GM18511 (cell line): ENCODE measurements at regions not wholly inside any gene's neighbourhood (a gene's known extent, or its start where the extent isn't known, plus 50 kb on each side); places are given as distances from the start of the nearest gene placed in this dataset.

Experiments
- ATAC-seq: cut with Tn5 transposase; IDR thresholded peaks from one replicate; pipeline ENCODE4 v1.9.1; 2021; ENCODE audit warnings: mild to moderate bottlenecking, moderate library complexity; ENCODE audit not compliant: unreplicated experiment

DNA sequence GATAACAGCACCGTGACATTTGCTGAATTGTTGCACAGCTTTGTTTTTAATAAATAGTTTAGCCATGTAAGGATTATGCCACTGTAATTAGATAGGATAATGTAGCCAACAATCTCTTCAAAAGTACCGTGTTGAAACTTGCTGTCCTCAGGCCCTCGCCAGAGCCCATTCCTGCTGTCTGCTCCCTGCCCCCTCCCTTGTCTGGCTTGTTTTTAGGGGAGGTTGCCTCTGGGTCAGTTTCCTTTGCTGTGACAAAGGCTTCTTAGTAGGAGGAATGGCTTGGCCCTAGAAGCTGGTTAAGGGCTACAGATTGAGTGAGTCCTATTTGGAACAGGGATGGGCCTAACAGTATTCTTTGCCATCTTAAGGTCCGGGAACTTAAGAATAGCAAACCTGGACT, 107.9 kb downstream of the LMO4 start:
- ATAC-seq: no peak

DNA sequence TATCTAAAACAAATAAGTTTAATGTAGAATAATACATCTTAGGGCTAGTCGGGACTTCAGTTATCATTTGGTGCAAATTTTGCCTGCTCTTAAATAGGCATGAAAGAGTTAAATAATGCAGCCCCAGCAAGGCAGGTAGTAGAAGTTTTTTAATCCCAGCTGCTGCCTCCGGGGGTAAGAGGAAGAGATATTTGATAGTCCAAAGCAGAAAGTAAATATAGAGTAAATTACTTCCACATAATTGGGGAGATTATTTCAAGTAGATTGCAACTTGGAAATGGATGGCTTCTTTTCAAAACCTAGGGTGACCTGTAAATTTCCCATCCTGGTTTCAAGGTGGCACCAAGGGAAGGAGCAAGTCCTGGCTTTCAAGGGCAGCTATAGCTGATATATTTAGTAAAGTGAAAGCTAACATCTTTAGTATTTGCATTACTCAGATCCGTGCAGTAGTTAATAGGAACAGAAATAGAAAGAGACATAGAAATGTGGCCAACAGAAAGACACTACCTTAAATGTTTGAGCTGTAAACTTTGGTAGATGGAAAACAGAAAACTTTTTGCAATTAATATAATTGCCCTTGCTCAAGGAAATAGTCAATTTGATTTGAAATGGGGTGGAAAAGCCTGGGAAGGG, 109.1 kb downstream of the LMO4 start:
- ATAC-seq: peak; percentile 91

DNA sequence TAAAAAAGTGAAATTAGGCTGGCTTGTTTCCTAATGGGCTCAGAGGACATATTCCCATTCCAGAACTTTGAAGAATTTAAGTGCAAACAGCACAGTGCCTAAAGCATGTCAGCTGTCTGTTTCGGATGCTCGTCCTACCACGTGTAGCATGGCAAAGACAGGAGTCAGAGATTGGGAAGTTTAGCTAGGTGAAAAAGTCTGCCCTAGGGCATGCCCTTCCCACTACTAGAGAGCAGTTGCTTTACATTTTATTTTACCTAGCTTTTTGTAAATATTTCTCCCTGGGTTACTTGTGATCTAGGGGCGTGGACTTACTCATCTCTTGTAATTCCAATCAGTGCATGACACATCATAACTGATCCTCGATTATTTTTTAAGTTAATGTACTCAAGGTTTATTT, 111.1 kb downstream of the LMO4 start:
- no peak for ATAC-seq

DNA sequence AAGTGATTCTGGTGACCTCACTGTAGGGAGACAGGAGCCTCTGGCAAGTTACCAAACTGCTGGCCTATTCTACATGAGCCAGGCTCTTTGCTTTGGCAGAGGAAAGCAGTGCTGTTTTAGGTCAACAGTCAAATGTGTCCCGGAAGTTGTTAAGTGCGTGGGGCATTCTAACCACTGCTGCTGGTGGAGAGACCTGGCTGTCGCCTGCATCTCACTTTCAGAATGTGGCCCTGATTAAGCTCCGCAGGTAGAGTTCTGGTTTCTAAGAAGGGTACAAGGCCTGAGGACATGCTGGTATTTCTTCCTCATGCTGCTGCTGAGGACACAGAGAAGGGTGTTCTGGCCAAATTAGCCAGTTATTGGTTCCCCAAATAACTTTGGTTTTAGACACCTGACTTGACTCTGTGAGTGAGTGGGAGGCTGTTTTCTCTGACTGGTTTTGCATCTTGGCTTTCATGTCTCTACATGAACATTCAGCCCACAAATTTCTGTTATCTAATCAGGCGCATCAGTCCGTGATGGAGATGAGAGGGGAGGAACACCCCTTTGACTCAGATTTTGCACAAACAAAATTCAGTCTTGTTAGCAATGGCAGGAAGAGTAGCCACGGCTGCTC, 120.8 kb downstream of the LMO4 start:
- ATAC-seq: peak; percentile 90

DNA sequence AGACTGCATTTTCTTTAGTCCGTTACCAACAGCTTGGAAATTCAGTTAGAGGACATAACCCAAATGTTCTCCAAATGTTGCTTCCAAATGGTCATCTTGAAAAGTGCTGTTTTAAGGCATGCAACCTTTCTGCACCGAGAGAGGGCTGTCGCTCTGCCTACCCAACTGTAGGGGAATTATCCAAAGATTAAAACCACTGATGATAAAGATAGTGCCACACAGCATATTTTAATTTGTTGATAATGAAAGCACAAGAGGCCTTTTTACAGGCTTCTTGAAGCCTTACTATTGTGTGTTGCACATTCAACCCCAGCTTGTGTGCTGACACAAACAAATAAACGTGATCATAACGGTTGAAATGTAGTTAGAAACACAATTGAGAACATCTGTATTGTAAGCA, 121.5 kb downstream of the LMO4 start:
- no peak for ATAC-seq

DNA sequence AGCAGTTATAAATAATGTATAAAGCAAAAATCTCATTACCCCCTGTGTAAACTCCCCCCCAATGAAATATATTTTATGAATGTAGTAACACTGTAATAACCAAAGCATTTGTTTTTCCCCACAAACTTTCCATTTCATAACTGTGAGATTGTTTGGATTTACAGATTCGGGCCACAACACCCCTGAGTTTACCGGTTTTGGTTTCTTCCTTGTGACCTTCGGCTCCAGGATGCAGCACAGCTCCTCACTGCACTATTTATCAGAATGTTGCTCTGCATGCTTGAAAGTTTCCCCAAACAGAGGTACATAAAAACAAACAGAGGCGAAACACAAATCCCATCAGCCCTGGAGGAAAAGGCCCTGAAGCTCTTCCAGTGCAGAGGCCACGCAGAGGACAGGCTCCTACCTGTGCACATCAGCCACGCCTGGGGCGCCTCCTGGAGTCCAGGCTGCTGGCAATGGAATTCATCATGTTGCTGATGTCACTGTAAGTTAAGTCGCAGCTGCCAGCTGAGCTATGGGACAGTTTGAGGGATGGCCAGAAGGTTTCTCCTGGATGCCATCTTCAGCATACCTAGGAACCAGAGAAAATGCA, 122.0 kb downstream of the LMO4 start:
- no peak for ATAC-seq

DNA sequence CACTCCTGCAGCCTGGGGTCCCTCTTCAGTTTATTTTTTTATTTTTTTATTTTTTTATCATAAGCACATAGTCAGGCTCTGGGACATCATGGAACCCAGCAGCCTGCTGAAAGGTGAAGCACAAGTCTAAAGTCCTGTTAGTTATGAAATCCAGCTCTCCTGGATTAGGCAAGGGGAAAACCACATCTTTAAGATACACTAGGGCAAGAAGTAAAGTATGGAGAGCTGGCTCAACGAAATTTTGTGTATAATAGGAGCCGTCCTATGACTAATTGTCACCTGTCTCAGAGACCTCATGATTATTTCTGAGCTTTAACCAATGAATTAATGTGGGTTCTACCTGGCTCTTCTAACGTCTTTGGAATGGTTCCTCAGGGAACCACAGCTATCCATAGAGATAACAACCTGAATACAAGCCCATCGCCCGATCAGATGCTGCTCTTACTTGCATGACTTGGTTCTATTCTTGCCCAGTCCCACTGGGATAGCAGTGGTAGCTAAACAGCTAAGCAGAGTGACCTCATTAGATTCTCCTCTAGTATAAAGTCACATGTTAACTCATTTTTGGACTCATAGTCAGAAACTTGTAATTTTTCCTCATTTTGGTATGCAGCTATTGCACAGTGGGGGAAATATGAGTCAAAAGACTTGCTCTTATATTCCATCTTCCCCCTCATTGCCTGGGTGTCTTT, 122.7 kb downstream of the LMO4 start:
- no peak for ATAC-seq

DNA sequence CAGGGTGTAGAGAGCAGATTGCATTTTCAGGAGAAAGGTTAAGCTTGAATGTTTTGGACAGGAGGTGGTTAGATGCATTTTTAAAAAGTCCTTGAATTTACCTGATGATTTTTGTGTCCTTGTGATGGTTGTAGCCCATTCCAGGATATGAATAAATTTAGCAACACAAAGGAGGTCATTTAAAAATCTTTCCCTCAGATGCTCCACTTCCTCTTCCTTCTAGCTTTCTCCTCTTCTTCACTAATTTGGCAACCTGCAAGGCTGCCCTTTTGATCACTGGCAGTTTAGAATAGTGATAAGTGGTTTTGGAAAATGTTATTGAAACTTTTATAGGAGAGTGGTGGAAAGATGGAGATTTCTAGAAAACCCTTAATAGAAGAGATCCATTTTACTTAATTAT, 124.0 kb downstream of the LMO4 start:
- ATAC-seq: no peak

DNA sequence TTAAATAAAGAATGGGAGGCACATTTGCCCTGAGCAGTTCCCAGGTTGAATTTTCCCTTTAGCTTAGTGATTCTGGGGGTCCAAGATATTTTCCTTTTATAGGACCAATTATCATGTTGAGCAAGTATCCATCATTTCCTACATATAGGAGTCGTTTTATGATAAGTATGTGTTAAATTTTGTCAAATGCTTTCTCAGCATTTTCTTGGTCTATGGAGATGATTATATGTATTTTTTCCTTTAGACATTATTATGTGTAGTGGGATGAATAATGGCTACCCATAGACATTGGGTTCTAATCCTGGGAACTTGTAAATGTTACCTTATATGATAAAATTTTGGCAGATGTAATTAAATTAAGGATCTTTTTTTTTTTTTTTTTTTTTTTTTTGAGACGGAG, 128.7 kb downstream of the LMO4 start:
- no peak for ATAC-seq

DNA sequence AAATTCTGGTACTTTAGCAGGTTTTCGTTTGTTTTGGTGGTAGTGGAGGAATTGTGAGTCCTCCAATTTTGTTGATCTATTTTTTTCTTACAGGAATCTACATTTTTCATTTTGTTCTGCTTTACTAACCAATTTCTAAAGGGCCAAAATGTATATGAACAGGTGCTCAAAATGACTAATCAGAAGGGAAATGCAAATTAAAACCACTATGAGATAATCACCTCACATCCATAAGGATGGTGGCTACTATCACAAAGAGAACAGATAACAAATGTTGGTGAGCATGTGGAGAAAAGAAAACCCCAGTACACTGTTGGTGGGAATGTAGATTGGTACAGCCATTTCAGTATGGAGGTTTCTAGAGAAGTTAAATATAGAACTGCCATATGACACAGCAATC, 134.2 kb downstream of the LMO4 start:
- peak; percentile 41 for ATAC-seq

DNA sequence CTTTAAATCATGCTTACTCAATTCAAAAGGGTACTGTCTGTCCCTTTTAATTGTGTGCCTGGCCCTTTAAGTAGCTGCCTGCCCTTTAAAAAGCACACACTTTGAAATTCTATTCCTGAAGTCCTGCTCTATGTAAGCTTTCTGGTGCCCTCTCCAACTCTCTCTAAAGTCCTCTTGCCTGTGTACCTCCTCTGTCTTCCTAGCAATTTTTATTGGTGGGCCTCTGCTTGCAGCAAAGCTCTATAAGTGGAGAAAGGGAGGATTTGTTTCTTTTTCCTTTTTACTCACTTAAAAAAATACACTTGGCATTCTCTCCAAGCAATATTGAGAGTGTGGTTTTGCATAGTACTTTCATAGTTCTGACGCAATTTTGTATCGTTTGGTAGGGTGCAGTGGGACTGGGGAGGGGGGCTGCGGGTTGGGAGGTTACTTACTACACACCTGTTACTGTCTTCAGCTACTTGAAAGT, 135.4 kb downstream of the LMO4 start:
- peak; percentile 67 for ATAC-seq

DNA sequence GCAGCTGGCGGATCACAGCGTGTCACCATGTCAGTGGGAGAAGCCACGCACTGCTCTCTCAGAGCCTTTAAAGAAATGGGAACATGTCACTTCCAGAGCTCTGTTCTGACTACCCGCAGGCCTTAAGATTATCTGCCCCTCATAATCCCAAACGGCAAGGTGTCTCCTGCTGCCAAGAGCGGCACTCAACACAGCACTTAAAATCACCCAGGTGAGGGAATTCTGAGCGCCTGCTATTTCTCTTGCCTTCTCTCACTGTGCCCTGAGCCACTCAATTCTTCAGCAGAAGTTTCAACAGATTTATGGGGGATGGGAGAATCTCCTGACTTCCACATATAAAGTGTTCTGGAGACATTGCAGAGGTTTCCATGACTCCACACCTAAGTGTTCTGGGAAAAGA, 137.9 kb downstream of the LMO4 start:
- ATAC-seq: no peak

DNA sequence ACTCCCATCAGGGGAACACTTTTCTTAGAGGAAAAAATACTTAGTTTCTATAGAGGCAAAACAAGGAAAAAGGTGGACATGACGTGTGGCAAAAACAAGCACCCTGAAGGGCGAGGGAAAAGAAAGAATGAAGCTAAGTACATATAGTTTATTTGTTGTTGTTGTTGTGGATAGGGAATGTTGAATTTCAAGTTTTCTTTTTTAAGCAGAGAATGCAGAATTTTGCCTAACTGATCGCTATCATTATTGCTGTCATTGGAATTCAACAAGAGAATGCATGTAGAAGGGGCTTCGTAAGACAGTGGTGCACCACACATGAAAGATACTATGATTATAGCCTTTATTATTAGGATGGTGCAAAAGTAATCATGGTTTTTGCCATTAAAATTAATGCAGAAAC, 144.0 kb downstream of the LMO4 start:
- no peak for ATAC-seq

DNA sequence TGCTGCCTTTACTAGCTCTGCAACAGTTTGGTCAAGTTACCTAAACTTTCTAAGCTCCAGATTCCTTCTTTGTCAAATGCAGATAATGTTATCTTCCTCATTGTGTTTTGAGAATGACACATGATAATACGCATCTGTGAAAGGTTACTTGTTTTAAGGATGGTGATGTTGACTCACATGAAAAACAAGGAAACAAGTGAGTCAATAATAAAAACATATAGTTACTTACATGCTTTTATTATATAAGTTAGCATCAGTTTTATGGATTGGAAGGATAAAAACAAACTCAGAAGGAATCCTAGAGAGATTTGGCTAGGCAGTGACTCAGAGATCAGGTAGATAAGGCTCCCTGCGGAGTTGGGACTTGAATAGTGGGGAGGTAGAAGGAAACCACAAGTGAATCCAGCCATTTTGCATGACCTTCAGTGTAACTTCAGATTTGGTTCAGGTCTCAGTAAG, 144.6 kb downstream of the LMO4 start:
- ATAC-seq: no peak

DNA sequence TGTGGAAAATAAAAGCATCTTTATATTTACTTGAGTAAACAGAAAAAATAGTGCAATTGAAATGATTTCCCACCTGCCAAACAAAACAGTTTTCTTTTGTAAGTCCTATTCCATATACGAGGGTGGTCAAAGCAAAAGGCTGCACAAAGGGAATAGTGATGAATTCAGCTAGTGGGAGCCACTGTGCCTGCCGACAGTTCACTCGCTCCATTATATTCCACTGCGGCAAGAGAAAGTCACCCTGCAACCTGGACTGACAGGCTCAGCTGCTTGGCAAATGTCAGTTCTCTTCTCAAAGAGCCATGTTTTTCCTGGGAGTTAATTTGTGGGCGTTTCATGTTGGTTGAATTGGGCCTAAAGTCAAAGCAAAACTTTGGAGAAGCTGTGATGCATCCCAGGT, 145.4 kb downstream of the LMO4 start:
- ATAC-seq: no peak

DNA sequence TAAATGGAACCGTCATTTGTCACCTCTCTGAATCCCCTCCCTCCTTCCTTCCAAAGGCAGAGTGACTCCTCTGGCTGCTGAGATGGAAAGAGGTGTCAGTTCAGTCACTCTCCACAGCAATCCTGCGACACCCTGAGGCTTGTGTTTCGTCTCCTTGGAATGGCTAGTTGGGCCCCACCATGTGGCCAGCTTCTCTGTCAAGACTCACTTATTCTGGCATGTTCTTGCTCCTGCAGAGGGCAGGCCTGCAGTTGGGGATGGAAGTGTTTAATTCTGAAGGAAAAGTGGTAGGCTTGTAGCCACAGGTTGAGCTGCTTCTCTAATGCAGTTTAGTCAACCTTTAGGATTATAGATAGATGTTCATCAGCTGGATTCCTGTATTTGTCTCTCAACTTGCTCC, 149.6 kb downstream of the LMO4 start:
- ATAC-seq: no peak

DNA sequence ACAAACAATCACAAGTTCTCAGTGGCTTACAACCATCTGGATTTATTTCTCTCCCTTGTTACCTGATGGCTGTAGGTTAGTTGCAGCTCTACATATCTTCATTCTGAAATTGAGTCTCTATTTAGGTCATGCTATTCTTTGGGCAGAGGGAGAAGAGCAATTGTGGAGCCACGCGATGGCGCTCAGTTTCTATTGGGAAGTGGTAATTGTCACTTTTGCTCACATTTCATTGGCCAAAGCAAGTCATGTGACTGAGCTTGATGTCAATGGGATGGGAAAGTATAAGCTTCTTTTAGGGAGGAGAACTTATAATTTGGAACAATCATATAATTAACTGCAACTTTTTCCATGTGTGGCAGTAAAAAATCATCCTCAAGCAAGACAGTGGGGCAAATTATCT, 166.5 kb downstream of the LMO4 start:
- ATAC-seq: no peak

DNA sequence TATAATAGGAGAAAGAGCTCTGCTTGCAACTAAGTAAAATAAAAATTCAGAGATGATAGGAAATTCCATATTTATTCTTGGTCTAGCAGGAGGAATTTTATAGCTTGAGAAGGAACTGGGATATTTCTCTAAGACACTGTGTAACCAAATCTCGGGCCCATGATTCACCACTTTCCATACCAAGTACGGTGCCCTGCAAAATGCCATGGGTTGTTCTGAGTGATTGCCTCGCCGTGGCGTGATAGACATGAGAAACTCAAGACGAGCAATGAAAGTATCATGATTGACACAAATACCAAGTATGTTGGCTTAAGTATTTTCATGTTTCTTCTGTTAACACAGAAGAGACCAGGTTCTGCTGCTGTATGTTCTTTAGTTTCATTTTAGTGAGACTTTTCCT, 167.2 kb downstream of the LMO4 start:
- ATAC-seq: no peak

DNA sequence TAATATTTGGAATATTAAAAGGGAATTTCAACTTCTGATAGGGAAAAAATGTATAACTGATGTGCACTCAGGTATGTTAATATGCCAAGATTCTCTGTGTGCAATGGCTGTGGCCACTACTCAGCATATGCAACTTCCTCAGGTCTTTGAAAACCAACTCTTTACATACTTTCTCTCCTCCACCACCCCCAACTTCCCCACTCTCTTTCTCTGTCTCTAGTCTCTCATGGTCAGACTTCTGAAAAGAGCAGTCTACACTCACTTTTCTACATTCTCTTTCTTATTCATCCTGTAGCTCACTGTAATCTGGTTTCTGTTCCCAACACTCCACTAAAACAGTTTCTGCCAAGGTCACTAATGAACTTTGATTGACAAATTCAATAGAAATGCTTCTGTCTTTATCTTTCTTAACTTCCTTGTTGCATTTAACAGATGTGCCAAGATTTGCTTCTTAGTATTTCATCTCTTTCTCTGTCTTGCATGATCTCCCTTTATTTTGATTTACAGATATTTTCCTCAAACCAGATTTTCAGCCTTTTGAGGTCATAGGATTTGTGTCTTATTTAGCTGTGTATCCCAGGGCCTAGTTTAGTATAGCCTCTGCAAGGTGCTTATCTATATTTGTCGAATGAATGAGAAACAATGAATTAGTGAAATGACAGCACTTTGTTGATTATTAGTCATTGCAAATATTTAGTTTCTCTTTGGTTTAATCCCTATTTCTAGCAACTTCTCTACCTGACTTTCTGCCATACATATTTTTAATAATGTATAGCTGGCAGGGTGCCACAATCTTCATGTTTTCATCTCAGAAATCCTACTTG, 168.9 kb downstream of the LMO4 start:
- ATAC-seq: peak; percentile 70

DNA sequence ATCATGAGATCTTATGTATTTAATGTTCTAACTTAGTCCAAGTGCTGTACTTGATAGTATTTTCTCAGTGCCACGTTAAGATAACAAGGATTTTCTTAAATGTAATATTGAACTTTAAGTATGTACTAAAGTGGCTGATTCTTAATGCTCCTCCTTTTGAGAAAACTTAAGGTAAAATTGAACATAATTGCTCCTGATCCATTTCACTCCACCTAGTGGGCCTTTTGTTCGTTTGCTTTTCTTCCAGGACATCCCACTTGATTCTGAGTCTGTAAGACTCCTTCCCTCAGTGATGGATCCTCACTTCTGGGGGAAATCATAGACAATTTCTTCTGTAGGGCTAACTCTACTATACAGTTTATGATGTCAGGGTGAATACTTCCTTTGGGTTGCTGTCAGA, 173.1 kb downstream of the LMO4 start:
- no peak for ATAC-seq

DNA sequence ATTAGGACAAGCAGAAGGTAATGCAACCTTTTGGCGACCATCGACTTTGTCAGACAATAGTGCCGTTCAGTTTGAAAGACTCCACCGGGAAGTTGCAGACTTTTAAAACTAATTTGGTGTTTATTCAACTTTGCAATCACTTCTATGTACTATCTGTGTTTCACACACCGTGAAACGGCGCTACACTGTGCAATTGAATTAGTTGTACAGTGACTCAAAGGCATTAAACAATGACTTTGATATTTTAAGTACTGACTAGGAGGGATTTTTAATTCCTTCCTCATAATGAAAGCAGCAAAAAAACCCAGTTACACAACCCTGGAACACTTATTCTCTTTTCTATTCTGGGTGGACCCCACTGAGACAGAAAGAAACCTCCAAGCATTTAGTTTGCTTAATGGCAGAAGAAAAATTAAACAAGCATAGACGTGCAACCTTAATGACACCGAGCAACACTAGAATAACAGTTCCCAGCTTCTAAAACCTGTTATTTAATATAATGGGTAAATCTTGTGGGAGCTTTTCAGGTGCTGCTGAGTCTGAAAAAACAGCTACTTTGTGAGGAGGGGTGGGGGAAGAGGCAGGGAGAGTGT, 176.8 kb downstream of the LMO4 start:
- no peak for ATAC-seq
